IPS-NIHi7 (cell line): ENCODE measurements at regions not wholly inside any gene's neighbourhood (a gene's known extent, or its start where the extent isn't known, plus 50 kb on each side); places are given as distances from the start of the nearest gene placed in this dataset.

Source experiments
- DNase-seq: peaks from one replicate; pipeline ENCODE4 v3.0.0; 2012; ENCODE audit warnings: mixed read lengths; ENCODE audit errors: extremely low spot score

- no peak for DNase-seq
Observed at GRCh38 chr2:41572154-41572553, 475.7 kb upstream of the PKDCC start.

- no peak for DNase-seq
Observed at GRCh38 chr2:41576423-41576822, 471.4 kb upstream of the PKDCC start.

- no peak for DNase-seq
Observed at GRCh38 chr2:41579806-41580205, 468.0 kb upstream of the PKDCC start.

- no peak for DNase-seq
Observed at GRCh38 chr2:41580806-41581205, 467.0 kb upstream of the PKDCC start.

GRCh38 chr2:41595240-41595639 lies 452.6 kb upstream of the PKDCC start:
- DNase-seq: no peak

GRCh38 chr2:41597680-41598079 lies 450.1 kb upstream of the PKDCC start:
- DNase-seq: no peak

- no peak for DNase-seq
Observed at GRCh38 chr2:41598161-41598894, 449.5 kb upstream of the PKDCC start.

GRCh38 chr2:41600460-41600859 lies 447.4 kb upstream of the PKDCC start:
- no peak for DNase-seq

GRCh38 chr2:41602341-41602740 lies 445.5 kb upstream of the PKDCC start:
- DNase-seq: no peak

GRCh38 chr2:41605311-41605710 lies 442.5 kb upstream of the PKDCC start:
- DNase-seq: no peak

- DNase-seq: no peak
Observed at GRCh38 chr2:41605914-41606313, 441.9 kb upstream of the PKDCC start.

GRCh38 chr2:41610501-41611190 lies 437.2 kb upstream of the PKDCC start:
- no peak for DNase-seq

- DNase-seq: no peak
Observed at GRCh38 chr2:41618754-41619153, 429.1 kb upstream of the PKDCC start.

- no peak for DNase-seq
Observed at GRCh38 chr2:41621095-41621494, 426.7 kb upstream of the PKDCC start.

- no peak for DNase-seq
Observed at GRCh38 chr2:41621563-41621962, 426.3 kb upstream of the PKDCC start.

- no peak for DNase-seq
Observed at GRCh38 chr2:41622301-41622700, 425.5 kb upstream of the PKDCC start.

GRCh38 chr2:41626936-41627335 lies 420.9 kb upstream of the PKDCC start:
- DNase-seq: no peak

- no peak for DNase-seq
Observed at GRCh38 chr2:41634686-41635085, 413.1 kb upstream of the PKDCC start.

- DNase-seq: no peak
Observed at GRCh38 chr2:41644936-41645335, 402.9 kb upstream of the PKDCC start.

- DNase-seq: no peak
Observed at GRCh38 chr2:41647468-41648050, 400.3 kb upstream of the PKDCC start.

- DNase-seq: no peak
Observed at GRCh38 chr2:41657226-41657625, 390.6 kb upstream of the PKDCC start.

GRCh38 chr2:41659758-41660157 lies 388.1 kb upstream of the PKDCC start:
- no peak for DNase-seq

GRCh38 chr2:41662461-41662860 lies 385.4 kb upstream of the PKDCC start:
- no peak for DNase-seq
